SK-N-SH treated with all-trans-retinoic acid at 6 μM for 48 hours (cell line): ENCODE measurements at regions not wholly inside any gene's neighbourhood (a gene's known extent, or its start where the extent isn't known, plus 50 kb on each side); places are given as distances from the start of the nearest gene placed in this dataset.

Source experiments
- ATAC-seq: fragments of 200-7000 bp; cut with Tn5 transposase; 3 replicates; pipeline ENCODE4 v1.9.1; 2020; ENCODE audit warnings: mild to moderate bottlenecking, moderate library complexity
- ARNTL ChIP-seq: fragments of 450-650 bp; formaldehyde crosslinking; IDR thresholded peaks from 2 replicates; pipeline ENCODE4 v1.5.0; 2020; ENCODE audit warnings: low read depth, mild to moderate bottlenecking, moderate library complexity, borderline replicate concordance
- CREB5 ChIP-seq: fragments of 250-450 bp; sonication (Bioruptor Pico); IDR thresholded peaks from 2 replicates; pipeline ENCODE4 v1.5.1; 2020; ENCODE audit warnings: low read depth, mild to moderate bottlenecking, moderate library complexity
- CSDC2 ChIP-seq: fragments of 250-450 bp; sonication (Bioruptor Pico); IDR thresholded peaks from 2 replicates; pipeline ENCODE4 v1.5.0; 2020; ENCODE audit warnings: mild to moderate bottlenecking, moderate library complexity
- CSRNP3 ChIP-seq: fragments of 250-450 bp; sonication (Bioruptor Pico); IDR thresholded peaks from 2 replicates; pipeline ENCODE4 v1.5.1; 2021; ENCODE audit warnings: mild to moderate bottlenecking, moderate library complexity
- ESRRG ChIP-seq: fragments of 250-450 bp; sonication (Bioruptor Pico); IDR thresholded peaks from 2 replicates; pipeline ENCODE4 v1.6.1; 2021; ENCODE audit warnings: mild to moderate bottlenecking
- GLIS3 ChIP-seq: fragments of 250-450 bp; sonication (Bioruptor Pico); IDR thresholded peaks from 2 replicates; pipeline ENCODE4 v1.5.0; 2020; ENCODE audit warnings: mild to moderate bottlenecking, moderate library complexity
- ISL1 ChIP-seq: fragments of 250-450 bp; sonication (Bioruptor Pico); IDR thresholded peaks from 2 replicates; pipeline ENCODE4 v2.1.2; 2022; ENCODE audit warnings: mild to moderate bottlenecking, moderate library complexity
- OSR1 ChIP-seq: fragments of 250-450 bp; sonication (Bioruptor Pico); IDR thresholded peaks from 2 replicates; pipeline ENCODE4 v1.8.0; 2022; ENCODE audit warnings: moderate library complexity, mild to moderate bottlenecking, inconsistent platforms
- PATZ1 ChIP-seq: fragments of 250-450 bp; sonication (Bioruptor Pico); IDR thresholded peaks from 2 replicates; pipeline ENCODE4 v1.8.0; 2020; ENCODE audit warnings: mild to moderate bottlenecking, moderate library complexity, borderline replicate concordance
- POU6F1 ChIP-seq: fragments of 250-450 bp; sonication (Bioruptor Pico); IDR thresholded peaks from 2 replicates; pipeline ENCODE4 v1.8.0; 2021; ENCODE audit warnings: low read depth, mild to moderate bottlenecking, moderate library complexity, borderline replicate concordance
- SNAI2 ChIP-seq: fragments of 250-450 bp; sonication (Bioruptor Pico); IDR thresholded peaks from 2 replicates; pipeline ENCODE4 v1.5.0; 2020; ENCODE audit warnings: mild to moderate bottlenecking, moderate library complexity
- TCF4 ChIP-seq: fragments of 250-450 bp; sonication (Bioruptor Pico); IDR thresholded peaks from 2 replicates; pipeline ENCODE4 v1.8.0; 2021; ENCODE audit warnings: mild to moderate bottlenecking, moderate library complexity, borderline replicate concordance
- TOX ChIP-seq: fragments of 250-450 bp; sonication (Bioruptor Pico); IDR thresholded peaks from 2 replicates; pipeline ENCODE4 v1.8.0; 2021; ENCODE audit warnings: mild to moderate bottlenecking, moderate library complexity, borderline replicate concordance
- TSHZ2 ChIP-seq: fragments of 250-450 bp; sonication (Bioruptor Pico); IDR thresholded peaks from 2 replicates; pipeline ENCODE4 v1.5.0; 2020; ENCODE audit warnings: mild to moderate bottlenecking, moderate library complexity
- ZC3H10 ChIP-seq: fragments of 250-450 bp; sonication (Bioruptor Pico); IDR thresholded peaks from 2 replicates; pipeline ENCODE4 v1.5.1; 2021; ENCODE audit warnings: mild to moderate bottlenecking, moderate library complexity
- ZFP3 ChIP-seq: fragments of 250-450 bp; sonication (Bioruptor Pico); IDR thresholded peaks from 2 replicates; pipeline ENCODE4 v1.5.0; 2020; ENCODE audit warnings: mild to moderate bottlenecking, moderate library complexity
- ZFP30 ChIP-seq: fragments of 450-650 bp; formaldehyde crosslinking; IDR thresholded peaks from 2 replicates; pipeline ENCODE4 v1.5.0; 2022; ENCODE audit warnings: mild to moderate bottlenecking, moderate library complexity
- ZNF565 ChIP-seq: fragments of 450-650 bp; formaldehyde crosslinking; conservative IDR thresholded peaks from 2 replicates; pipeline ENCODE4 v1.5.0; 2020; ENCODE audit warnings: low read depth, mild to moderate bottlenecking, moderate library complexity
- ZNF8 ChIP-seq: fragments of 450-650 bp; formaldehyde crosslinking; IDR thresholded peaks from 2 replicates; pipeline ENCODE4 v1.5.0; 2020; ENCODE audit warnings: mild to moderate bottlenecking, moderate library complexity

GRCh38 chr12:131591136-131591535, 119.8 kb upstream of the SFSWAP start:
- TF ChIP-seq OSR1 (no peak), CSRNP3 (CRISPR knock-in tag) (no peak), ZFP30 (CRISPR knock-in tag) (no peak), TOX (no peak), ZNF565 (CRISPR knock-in tag) (no peak)
- TF ChIP-seq, all 23 proteins: peak for 0
- no peak for ATAC-seq

GRCh38 chr12:131591714-131592709, 118.9 kb upstream of the SFSWAP start:
- ATAC-seq, result no peak
- TF ChIP-seq ZFP3 (no peak), CREB5 (no peak), SNAI2 (CRISPR knock-in tag) (no peak), ESRRG (CRISPR knock-in tag) (no peak), CSDC2 (no peak), PATZ1 (no peak), ZNF565 (CRISPR knock-in tag) (no peak), ZC3H10 (CRISPR knock-in tag) (no peak), ISL1 (no peak), GLIS3 (no peak), OSR1 (no peak), TSHZ2 (CRISPR knock-in tag) (no peak), ZNF8 (CRISPR knock-in tag) (no peak), TCF4 (CRISPR knock-in tag) (no peak), POU6F1 (CRISPR knock-in tag) (no peak), CSRNP3 (CRISPR knock-in tag) (no peak)

GRCh38 chr12:131592972-131593371, 117.9 kb upstream of the SFSWAP start:
- ATAC-seq, result no peak
- TF ChIP-seq ZFP3, result no peak
- TF ChIP-seq CSRNP3 (CRISPR knock-in tag), result no peak
- no peak for TF ChIP-seq ZNF8 (CRISPR knock-in tag)
- no peak for TF ChIP-seq CSDC2
- TF ChIP-seq TSHZ2 (CRISPR knock-in tag), result no peak
- TF ChIP-seq POU6F1 (CRISPR knock-in tag), result no peak
- no peak for TF ChIP-seq ARNTL (CRISPR knock-in tag)
